CD14-positive monocyte (primary cell): ENCODE measurements at regions not wholly inside any gene's neighbourhood (a gene's known extent, or its start where the extent isn't known, plus 50 kb on each side); places are given as distances from the start of the nearest gene placed in this dataset.

Experiments used
- DNase-seq, 3 donors: peaks; one replicate each; pipeline ENCODE4 v3.0.0-alpha.2; 2011 to 2022
- H2AFZ ChIP-seq: 2 replicates; pipeline ENCODE4 v1.6.0; 2012; ENCODE audit warnings: mild to moderate bottlenecking, low read depth, low read length, inconsistent platforms; ENCODE audit not compliant: insufficient read depth, poor library complexity, severe bottlenecking
- H3K27ac ChIP-seq, 2 donors: 1 replicate in 1 of 2; 2 replicates in 1 of 2; pipeline ENCODE4 v1.5.1; 2012 to 2013; ENCODE audit warnings: low read length in 2 of 2, control low read depth in 1 of 2, inconsistent platforms in 1 of 2, low read depth in 1 of 2, mild to moderate bottlenecking in 1 of 2
- H3K27me3 ChIP-seq, 2 donors: one replicate each; pipeline versions ENCODE4 v1.6.0 to v1.6.1; 2011 to 2013; ENCODE audit warnings: low read length in 2 of 2; ENCODE audit not compliant: control insufficient read depth in 2 of 2, insufficient read depth in 2 of 2
- H3K36me3 ChIP-seq, 2 donors: replicated peaks in 1 of 2; 1 replicate in 1 of 2; 2 replicates in 1 of 2; pipeline versions ENCODE4 v1.5.1 to v1.6.1; 2012 to 2013; ENCODE audit warnings: low read length in 2 of 2, control low read depth in 1 of 2, inconsistent platforms in 1 of 2, mild to moderate bottlenecking in 1 of 2; ENCODE audit not compliant: insufficient read depth in 2 of 2, control insufficient read depth in 1 of 2
- H3K4me1 ChIP-seq, 2 donors: 1 replicate in 1 of 2; 2 replicates in 1 of 2; pipeline versions ENCODE4 v1.5.1 to v1.6.1; 2012 to 2013; ENCODE audit warnings: low read length in 2 of 2, control low read depth in 1 of 2, inconsistent platforms in 1 of 2, mild to moderate bottlenecking in 1 of 2, moderate library complexity in 1 of 2; ENCODE audit not compliant: insufficient read depth in 2 of 2, control insufficient read depth in 1 of 2
- H3K4me2 ChIP-seq: replicated peaks from 2 replicates; pipeline ENCODE3; 2012; ENCODE audit warnings: low read length, moderate library complexity, mild to moderate bottlenecking; ENCODE audit not compliant: poor library complexity, severe bottlenecking; ENCODE audit errors: extremely low read depth
- H3K4me3 ChIP-seq, 3 experiments: fragments of 200-600 bp in 1 of 3; sonication (generic) in 1 of 3; replicated peaks in 1 of 3; 1 replicate in 2 of 3; 2 replicates in 1 of 3; pipeline ENCODE4 v1.5.1; 2011 to 2013; ENCODE audit warnings: low read length in 3 of 3, mild to moderate bottlenecking in 3 of 3, control low read depth in 2 of 3, low read depth in 2 of 3, inconsistent platforms in 1 of 3, moderate library complexity in 1 of 3
- H3K79me2 ChIP-seq: 2 replicates; pipeline ENCODE4 v1.6.0; 2012; ENCODE audit warnings: mild to moderate bottlenecking, control low read depth, inconsistent platforms, low read length, moderate library complexity; ENCODE audit not compliant: insufficient read depth
- H3K9ac ChIP-seq: 2 replicates; pipeline ENCODE4 v1.6.0; 2017; ENCODE audit warnings: low read length, mild to moderate bottlenecking; ENCODE audit not compliant: insufficient read depth, poor library complexity, severe bottlenecking
- H3K9me3 ChIP-seq, 2 donors: replicated peaks in 1 of 2; 1 replicate in 1 of 2; 2 replicates in 1 of 2; pipeline versions ENCODE4 v1.5.1 to v1.6.1; 2012 to 2013; ENCODE audit warnings: low read length in 2 of 2, control low read depth in 1 of 2; ENCODE audit not compliant: control insufficient read depth in 1 of 2, insufficient read depth in 1 of 2
- H4K20me1 ChIP-seq: 2 replicates; pipeline ENCODE4 v1.6.0; 2012; ENCODE audit warnings: mild to moderate bottlenecking, low read length, control low read depth, moderate library complexity; ENCODE audit not compliant: insufficient read depth
- H3K27ac Mint-ChIP-seq, 7 donors: one replicate each; pipeline ENCODE4 v1.8.0; 2020; ENCODE audit warnings: mild to moderate bottlenecking in 7 of 7, mixed read lengths in 7 of 7, moderate library complexity in 6 of 7, inconsistent platforms in 2 of 7
- H3K27me3 Mint-ChIP-seq, 3 donors: one replicate each; pipeline ENCODE4 v1.8.0; 2021 to 2022; ENCODE audit warnings: low read depth in 3 of 3, mild to moderate bottlenecking in 3 of 3, mixed read lengths in 3 of 3, moderate library complexity in 3 of 3, inconsistent platforms in 1 of 3
- H3K36me3 Mint-ChIP-seq, 2 donors: one replicate each; pipeline ENCODE4 v1.8.0; 2020; ENCODE audit warnings: mixed read lengths in 2 of 2, inconsistent platforms in 1 of 2, mild to moderate bottlenecking in 1 of 2
- H3K4me1 Mint-ChIP-seq: one replicate; pipeline ENCODE4 v1.8.0; 2020; ENCODE audit warnings: mild to moderate bottlenecking, mixed read lengths
- H3K4me3 Mint-ChIP-seq, 2 donors: one replicate each; pipeline ENCODE4 v1.8.0; 2020; ENCODE audit warnings: mild to moderate bottlenecking in 2 of 2, mixed read lengths in 2 of 2, moderate library complexity in 1 of 2
- H3K9me3 Mint-ChIP-seq, 7 donors: one replicate each; pipeline ENCODE4 v1.8.0; 2020 to 2022; ENCODE audit warnings: mixed read lengths in 7 of 7, mild to moderate bottlenecking in 6 of 7, moderate library complexity in 6 of 7, inconsistent platforms in 2 of 7
- WGBS: methylation state at CpG from one replicate; pipeline ENCODE4 v1.1.5; 2013; ENCODE audit warnings: missing lambda C conversion rate; ENCODE audit not compliant: insufficient coverage; 5-methylcytosine and 5-hydroxymethylcytosine counted together
- intact Hi-C, 2 donors: fragments of 100-400 bp; cut with micrococcal nuclease; formaldehyde crosslinking; loops; one replicate each; pipeline versions ENCODE4 v1.15.0 to v1.15.1; 2023
- TF ChIP-seq, protein P1 (sequence below): fragments of 200-600 bp; IDR thresholded peaks from one replicate; pipeline ENCODE4 v1.8.0; 2022; ENCODE audit warnings: antibody characterized with exemption, mild to moderate bottlenecking

- Histone ChIP-seq H2AFZ (no peak overlapping the region), H3K4me1 (no peaks in the 10 kb centered on the region), H3K36me3 (no peaks in the 10 kb centered on the region), H3K79me2 (no peaks in the 10 kb centered on the region), H3K27me3 (peaks cover 0 to 2% of the 10 kb centered on the region in 2 donors), H3K9me3 (no peaks in the 10 kb centered on the region), H3K27ac (no peak overlapping the region), H4K20me1 (no peaks in the 10 kb centered on the region), H3K4me2 (no peak overlapping the region), H3K4me3 (no peak overlapping the region), H3K9ac (no peak overlapping the region)
- Mint-ChIP-seq H3K4me3 (no peak overlapping the region), H3K36me3 (no peaks in the 10 kb centered on the region), H3K9me3 (peaks cover 0 to 13% (median 5%) of the 10 kb centered on the region in 7 donors), H3K27me3 (peaks cover 2 to 14% (median 10%) of the 10 kb centered on the region in 3 donors), H3K4me1 (peaks cover 10% of the 10 kb centered on the region), H3K27ac (no peak overlapping the region)
- intact Hi-C loops: no loop called here
- DNase-seq: no peak
- TF ChIP-seq, protein P1, sequence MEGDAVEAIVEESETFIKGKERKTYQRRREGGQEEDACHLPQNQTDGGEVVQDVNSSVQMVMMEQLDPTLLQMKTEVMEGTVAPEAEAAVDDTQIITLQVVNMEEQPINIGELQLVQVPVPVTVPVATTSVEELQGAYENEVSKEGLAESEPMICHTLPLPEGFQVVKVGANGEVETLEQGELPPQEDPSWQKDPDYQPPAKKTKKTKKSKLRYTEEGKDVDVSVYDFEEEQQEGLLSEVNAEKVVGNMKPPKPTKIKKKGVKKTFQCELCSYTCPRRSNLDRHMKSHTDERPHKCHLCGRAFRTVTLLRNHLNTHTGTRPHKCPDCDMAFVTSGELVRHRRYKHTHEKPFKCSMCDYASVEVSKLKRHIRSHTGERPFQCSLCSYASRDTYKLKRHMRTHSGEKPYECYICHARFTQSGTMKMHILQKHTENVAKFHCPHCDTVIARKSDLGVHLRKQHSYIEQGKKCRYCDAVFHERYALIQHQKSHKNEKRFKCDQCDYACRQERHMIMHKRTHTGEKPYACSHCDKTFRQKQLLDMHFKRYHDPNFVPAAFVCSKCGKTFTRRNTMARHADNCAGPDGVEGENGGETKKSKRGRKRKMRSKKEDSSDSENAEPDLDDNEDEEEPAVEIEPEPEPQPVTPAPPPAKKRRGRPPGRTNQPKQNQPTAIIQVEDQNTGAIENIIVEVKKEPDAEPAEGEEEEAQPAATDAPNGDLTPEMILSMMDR: no peak
- WGBS: no CpG with 5 or more reads among the region's 5 CpGs
Observed at GRCh38 chr1:229835226-229835625, 209.2 kb downstream of the URB2 start.

- H2AFZ ChIP-seq: no peak overlapping the region
- H3K27ac ChIP-seq: no peak overlapping the region
- 21% methylated on average over 7 of the region's 9 CpGs for WGBS
- H3K27ac Mint-ChIP-seq: peak overlapping the region in 1 of 7 donors; percentile 15
- no peaks in the 10 kb centered on the region for H3K36me3 ChIP-seq
- no peaks in the 10 kb centered on the region for H3K36me3 Mint-ChIP-seq
- H3K27me3 ChIP-seq: peaks cover 0 to 2% of the 10 kb centered on the region in 2 donors
- peaks cover 2 to 3% of the 10 kb centered on the region in 2 donors for H3K4me1 ChIP-seq
- no peak overlapping the region for H3K4me2 ChIP-seq
- peak overlapping the region in 1 of 2 donors; percentile 33 for H3K4me3 Mint-ChIP-seq
- H3K9ac ChIP-seq: no peak overlapping the region
- H3K4me3 ChIP-seq: no peak overlapping the region
- H3K9me3 ChIP-seq: no peaks in the 10 kb centered on the region
- no peak for DNase-seq
- intact Hi-C loops: no loop called here
- peaks cover 2 to 10% (median 4%) of the 10 kb centered on the region in 3 donors for H3K27me3 Mint-ChIP-seq
- peaks cover 17% of the 10 kb centered on the region for H3K4me1 Mint-ChIP-seq
- TF ChIP-seq, protein P1: no peak
- H4K20me1 ChIP-seq: no peaks in the 10 kb centered on the region
- no peaks in the 10 kb centered on the region for H3K79me2 ChIP-seq
- peaks cover 0 to 12% (median 4%) of the 10 kb centered on the region in 7 donors for H3K9me3 Mint-ChIP-seq
Observed at GRCh38 chr1:229836324-229836723, 210.3 kb downstream of the URB2 start.
